MM.1S (cell line): ENCODE measurements at regions not wholly inside any gene's neighbourhood (a gene's known extent, or its start where the extent isn't known, plus 50 kb on each side); places are given as distances from the start of the nearest gene placed in this dataset.

ENCODE experiments used
- DNase-seq: peaks from one replicate; pipeline ENCODE4 v3.0.0-alpha.2; 2015
- H2AFZ ChIP-seq: fragments of 300-600 bp; sonication (generic); 2 replicates; pipeline ENCODE4 v1.6.0; 2016; ENCODE audit warnings: antibody characterized with exemption, low read length
- H3F3A ChIP-seq: fragments of 300-600 bp; sonication (generic); 2 replicates; pipeline ENCODE4 v1.6.1; 2016; ENCODE audit warnings: mild to moderate bottlenecking, antibody characterized with exemption, low read length, moderate library complexity, mixed read lengths; ENCODE audit not compliant: insufficient read depth
- H3K27ac ChIP-seq: fragments of 300-600 bp; sonication (generic); 2 replicates; pipeline ENCODE4 v1.5.1; 2016; ENCODE audit warnings: mild to moderate bottlenecking, low read length
- H3K27me3 ChIP-seq: fragments of 300-600 bp; sonication (generic); replicated peaks from 2 replicates; pipeline ENCODE4 v1.6.0; 2016; ENCODE audit warnings: low read length; ENCODE audit not compliant: insufficient read depth
- H3K36me3 ChIP-seq: fragments of 300-600 bp; sonication (generic); replicated peaks from 2 replicates; pipeline ENCODE4 v1.6.1; 2016; ENCODE audit warnings: mild to moderate bottlenecking, low read length, mixed read lengths; ENCODE audit not compliant: insufficient read depth
- H3K4me1 ChIP-seq: fragments of 300-600 bp; sonication (generic); 2 replicates; pipeline ENCODE4 v1.6.1; 2016; ENCODE audit warnings: low read length, mixed read lengths
- H3K4me2 ChIP-seq: fragments of 300-600 bp; sonication (generic); 2 replicates; pipeline ENCODE4 v1.6.0; 2016; ENCODE audit warnings: low read depth, low read length
- H3K4me3 ChIP-seq: fragments of 300-600 bp; sonication (generic); 2 replicates; pipeline ENCODE4 v1.5.1; 2016; ENCODE audit warnings: low read length, mixed read lengths
- H3K79me2 ChIP-seq: fragments of 300-600 bp; sonication (generic); 2 replicates; pipeline ENCODE4 v1.6.1; 2016; ENCODE audit warnings: mixed run types, low read length, mixed read lengths
- H3K9ac ChIP-seq: fragments of 300-600 bp; sonication (generic); 2 replicates; pipeline ENCODE4 v1.6.1; 2016; ENCODE audit warnings: low read length, mixed read lengths
- H3K9me2 ChIP-seq: fragments of 300-600 bp; sonication (generic); replicated peaks from 2 replicates; pipeline ENCODE4 v1.6.1; 2016; ENCODE audit warnings: mild to moderate bottlenecking, low read length, mixed read lengths; ENCODE audit not compliant: insufficient read depth
- H3K9me3 ChIP-seq: fragments of 300-600 bp; sonication (generic); replicated peaks from 2 replicates; pipeline ENCODE4 v1.6.1; 2016; ENCODE audit warnings: mild to moderate bottlenecking, low read length, mixed read lengths; ENCODE audit not compliant: insufficient read depth
- H4K20me1 ChIP-seq: fragments of 300-600 bp; sonication (generic); 2 replicates; pipeline ENCODE4 v1.6.1; 2016; ENCODE audit warnings: mild to moderate bottlenecking, low read length, moderate library complexity, mixed read lengths; ENCODE audit not compliant: insufficient read depth
- EZH2 ChIP-seq: fragments of 300-600 bp; sonication (generic); optimal IDR thresholded peaks from 2 replicates; pipeline ENCODE3; 2017; ENCODE audit warnings: low read depth, mild to moderate bottlenecking, antibody characterized with exemption, low read length, mixed read lengths
- EZH2phosphoT487 ChIP-seq: fragments of 300-600 bp; sonication (generic); IDR thresholded peaks from 2 replicates; pipeline ENCODE4 v1.6.1; 2018; ENCODE audit warnings: antibody characterized with exemption, low read length
- TF ChIP-seq, protein P1 (sequence below): fragments of 300-600 bp; sonication (generic); IDR thresholded peaks from 2 replicates; pipeline ENCODE4 v1.5.1; 2016; ENCODE audit warnings: antibody characterized with exemption, low read length, mixed read lengths

DNA sequence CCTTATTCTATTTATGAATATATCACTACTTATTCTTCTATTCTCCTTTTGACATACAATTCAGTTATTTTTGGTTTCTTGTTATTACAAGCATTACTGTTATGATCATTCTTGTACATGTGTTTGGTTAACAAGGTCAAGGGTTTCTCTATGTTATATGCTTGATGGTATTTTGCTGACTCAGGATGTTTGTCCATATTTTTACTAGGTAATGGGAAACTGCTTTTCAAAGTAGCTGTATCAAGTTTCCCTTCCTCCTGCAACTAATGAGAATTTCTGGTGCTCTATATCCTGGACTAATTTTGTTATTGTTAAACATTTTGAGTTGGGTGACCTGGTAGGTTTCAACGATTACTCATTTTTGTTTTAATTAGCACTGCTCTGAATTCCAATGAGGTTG, 841.0 kb downstream of the OTOL1 start:
- Histone ChIP-seq H2AFZ (no peak overlapping the region), H3K4me2 (no peak overlapping the region), H3K9me2 (no peaks in the 10 kb centered on the region), H3K27ac (no peak overlapping the region), H3K27me3 (no peaks in the 10 kb centered on the region), H4K20me1 (no peaks in the 10 kb centered on the region), H3K4me3 (no peak overlapping the region), H3F3A (no peaks in the 10 kb centered on the region), H3K36me3 (no peaks in the 10 kb centered on the region), H3K79me2 (no peaks in the 10 kb centered on the region), H3K9me3 (no peaks in the 10 kb centered on the region), H3K9ac (no peak overlapping the region), H3K4me1 (no peaks in the 10 kb centered on the region)
- TF ChIP-seq, protein P1, sequence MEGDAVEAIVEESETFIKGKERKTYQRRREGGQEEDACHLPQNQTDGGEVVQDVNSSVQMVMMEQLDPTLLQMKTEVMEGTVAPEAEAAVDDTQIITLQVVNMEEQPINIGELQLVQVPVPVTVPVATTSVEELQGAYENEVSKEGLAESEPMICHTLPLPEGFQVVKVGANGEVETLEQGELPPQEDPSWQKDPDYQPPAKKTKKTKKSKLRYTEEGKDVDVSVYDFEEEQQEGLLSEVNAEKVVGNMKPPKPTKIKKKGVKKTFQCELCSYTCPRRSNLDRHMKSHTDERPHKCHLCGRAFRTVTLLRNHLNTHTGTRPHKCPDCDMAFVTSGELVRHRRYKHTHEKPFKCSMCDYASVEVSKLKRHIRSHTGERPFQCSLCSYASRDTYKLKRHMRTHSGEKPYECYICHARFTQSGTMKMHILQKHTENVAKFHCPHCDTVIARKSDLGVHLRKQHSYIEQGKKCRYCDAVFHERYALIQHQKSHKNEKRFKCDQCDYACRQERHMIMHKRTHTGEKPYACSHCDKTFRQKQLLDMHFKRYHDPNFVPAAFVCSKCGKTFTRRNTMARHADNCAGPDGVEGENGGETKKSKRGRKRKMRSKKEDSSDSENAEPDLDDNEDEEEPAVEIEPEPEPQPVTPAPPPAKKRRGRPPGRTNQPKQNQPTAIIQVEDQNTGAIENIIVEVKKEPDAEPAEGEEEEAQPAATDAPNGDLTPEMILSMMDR: no peak
- no peak for TF ChIP-seq EZH2
- no peak for TF ChIP-seq EZH2phosphoT487
- no peak for DNase-seq

DNA sequence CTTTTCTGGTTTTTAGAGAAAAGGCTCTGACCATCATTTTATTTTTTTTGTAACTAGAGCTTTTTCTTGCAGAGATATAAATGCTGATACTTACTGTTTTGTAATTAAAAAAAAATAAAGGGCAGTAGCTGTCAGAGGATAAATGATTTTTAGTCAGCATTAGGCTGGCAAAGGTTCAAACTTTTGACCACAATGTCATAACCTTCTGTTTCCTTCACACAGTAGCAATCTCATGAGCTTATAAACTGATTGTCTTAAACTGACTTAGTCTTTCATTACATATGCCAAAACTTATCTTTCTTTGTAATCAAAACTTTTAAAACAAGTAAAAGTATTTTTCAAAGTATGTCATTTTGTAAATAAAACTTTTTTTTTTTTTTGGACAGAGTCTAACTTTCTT, 841.9 kb downstream of the OTOL1 start:
- TF ChIP-seq EZH2phosphoT487 (no peak), EZH2 (no peak)
- TF ChIP-seq, protein P1: no peak
- no peak overlapping the region for H3K27ac ChIP-seq
- no peak overlapping the region for H3K9ac ChIP-seq
- no peaks in the 10 kb centered on the region for H3F3A ChIP-seq
- H3K27me3 ChIP-seq: no peaks in the 10 kb centered on the region
- no peak for DNase-seq
- H3K4me1 ChIP-seq: no peaks in the 10 kb centered on the region
- no peaks in the 10 kb centered on the region for H4K20me1 ChIP-seq
- H2AFZ ChIP-seq: no peak overlapping the region
- no peaks in the 10 kb centered on the region for H3K79me2 ChIP-seq
- no peak overlapping the region for H3K4me2 ChIP-seq
- no peaks in the 10 kb centered on the region for H3K9me2 ChIP-seq
- no peaks in the 10 kb centered on the region for H3K36me3 ChIP-seq
- H3K9me3 ChIP-seq: no peaks in the 10 kb centered on the region
- no peak overlapping the region for H3K4me3 ChIP-seq

DNA sequence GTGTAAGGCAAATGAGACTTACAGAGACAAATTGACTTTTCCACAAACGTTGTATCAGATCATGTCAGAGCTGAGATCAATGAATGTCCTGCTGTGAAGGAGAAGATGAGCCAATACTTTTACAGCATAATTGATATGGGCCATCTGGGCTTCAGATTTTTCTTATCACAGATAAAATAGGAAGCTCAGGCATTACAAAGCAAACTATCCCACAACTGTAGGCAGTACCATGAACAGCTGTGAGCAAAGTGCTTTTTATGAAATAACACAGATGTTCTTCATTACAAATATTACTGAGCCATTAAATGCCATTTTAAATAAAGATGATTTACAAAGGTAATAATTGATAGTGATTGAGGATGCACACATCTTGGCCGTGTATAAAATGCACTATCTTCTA, 852.3 kb downstream of the OTOL1 start:
- Histone ChIP-seq H3K27ac (no peak overlapping the region), H3F3A (no peaks in the 10 kb centered on the region), H3K4me2 (no peak overlapping the region), H4K20me1 (no peaks in the 10 kb centered on the region), H2AFZ (no peak overlapping the region), H3K27me3 (no peaks in the 10 kb centered on the region), H3K9me2 (no peaks in the 10 kb centered on the region), H3K4me1 (no peaks in the 10 kb centered on the region), H3K79me2 (no peaks in the 10 kb centered on the region), H3K4me3 (no peak overlapping the region), H3K36me3 (no peaks in the 10 kb centered on the region), H3K9ac (no peak overlapping the region), H3K9me3 (no peaks in the 10 kb centered on the region)
- no peak for DNase-seq
- TF ChIP-seq, protein P1: no peak
- no peak for TF ChIP-seq EZH2phosphoT487

DNA sequence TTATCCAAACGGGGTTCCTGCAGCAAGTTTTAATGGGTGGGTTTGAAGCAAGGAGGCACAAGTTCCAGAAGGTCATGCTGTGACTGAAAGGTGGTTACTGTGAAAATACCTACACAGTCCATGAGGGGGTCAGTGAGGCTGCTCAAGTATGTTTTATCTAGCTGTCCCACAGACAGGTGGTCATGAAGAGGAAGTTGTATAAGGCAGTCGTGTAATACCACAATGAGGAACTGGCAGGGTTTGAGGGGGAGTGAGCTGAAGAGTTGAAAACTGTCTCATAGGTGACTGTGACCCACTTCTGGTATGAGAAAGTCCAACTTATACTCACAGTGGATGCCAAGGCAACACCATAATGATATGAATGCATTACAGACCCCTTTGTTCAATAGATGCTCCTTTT, 856.8 kb downstream of the OTOL1 start:
- H3F3A ChIP-seq: no peaks in the 10 kb centered on the region
- no peaks in the 10 kb centered on the region for H3K9me3 ChIP-seq
- no peak for TF ChIP-seq EZH2phosphoT487
- TF ChIP-seq, protein P1: no peak
- no peak for TF ChIP-seq EZH2
- no peak overlapping the region for H3K27ac ChIP-seq
- no peaks in the 10 kb centered on the region for H3K4me1 ChIP-seq
- 0 out of 2 replicates have a peak, but pooled peaks cover 2% of the 10 kb centered on the region for H3K9me2 ChIP-seq
- H3K27me3 ChIP-seq: no peaks in the 10 kb centered on the region
- no peak overlapping the region for H3K4me2 ChIP-seq
- H4K20me1 ChIP-seq: no peaks in the 10 kb centered on the region
- no peaks in the 10 kb centered on the region for H3K36me3 ChIP-seq
- no peak overlapping the region for H2AFZ ChIP-seq
- DNase-seq: no peak
- H3K4me3 ChIP-seq: no peak overlapping the region
- H3K79me2 ChIP-seq: no peaks in the 10 kb centered on the region
- H3K9ac ChIP-seq: no peak overlapping the region
